Activated naive CD4-positive, alpha-beta T cell treated with anti-CD3 and anti-CD28 coated beads for 36 hours (primary cell): ENCODE measurements at regions not wholly inside any gene's neighbourhood (a gene's known extent, or its start where the extent isn't known, plus 50 kb on each side); places are given as distances from the start of the nearest gene placed in this dataset.
"Not testable (repeated sequence)": the region's sequence is repeated elsewhere in the genome, so short reads cannot be mapped to it uniquely, and the experiment has no call there.

ENCODE experiments used
- CTCF ChIA-PET: fragments of 350-600 bp; sonication (Branson Sonifier 250); formaldehyde crosslinking; loops from one replicate; lab custom pipeline; 2021; ENCODE audit warnings: antibody characterized with exemption; lab: Charles Lee
- DNase-seq: peaks from one replicate; pipeline ENCODE4 v3.0.0-alpha.2; 2020
- H3K27ac Mint-ChIP-seq: one replicate; pipeline ENCODE4 v1.8.0; 2021; ENCODE audit warnings: mild to moderate bottlenecking, mixed read lengths
- H3K27me3 Mint-ChIP-seq: one replicate; pipeline ENCODE4 v1.8.0; 2021; ENCODE audit warnings: low read depth, mixed read lengths
- H3K36me3 Mint-ChIP-seq: one replicate; pipeline ENCODE4 v1.8.0; 2021; ENCODE audit warnings: low read depth, mixed read lengths
- H3K4me1 Mint-ChIP-seq: one replicate; pipeline ENCODE4 v1.8.0; 2021; ENCODE audit warnings: low read depth, mixed read lengths
- H3K4me3 Mint-ChIP-seq: one replicate; pipeline ENCODE4 v1.8.0; 2021; ENCODE audit warnings: mild to moderate bottlenecking, moderate library complexity, mixed read lengths
- H3K9me3 Mint-ChIP-seq: one replicate; pipeline ENCODE4 v1.8.0; 2021; ENCODE audit warnings: mixed read lengths
- intact Hi-C: fragments of 100-400 bp; cut with micrococcal nuclease; formaldehyde crosslinking; loops from one replicate; pipeline ENCODE4 v1.15.1; 2023

GRCh38 chr12:113723631-113724030, 242.5 kb downstream of the RBM19 start:
- Mint-ChIP-seq H3K4me3 (no peak overlapping the region), H3K27me3 (no peaks in the 10 kb centered on the region), H3K27ac (no peak overlapping the region), H3K4me1 (no peaks in the 10 kb centered on the region), H3K36me3 (no peaks in the 10 kb centered on the region), H3K9me3 (peaks cover 1% of the 10 kb centered on the region)
- DNase-seq, result no peak
- CTCF ChIA-PET, result no interaction called here
- intact Hi-C loops, result no loop called here

DNA sequence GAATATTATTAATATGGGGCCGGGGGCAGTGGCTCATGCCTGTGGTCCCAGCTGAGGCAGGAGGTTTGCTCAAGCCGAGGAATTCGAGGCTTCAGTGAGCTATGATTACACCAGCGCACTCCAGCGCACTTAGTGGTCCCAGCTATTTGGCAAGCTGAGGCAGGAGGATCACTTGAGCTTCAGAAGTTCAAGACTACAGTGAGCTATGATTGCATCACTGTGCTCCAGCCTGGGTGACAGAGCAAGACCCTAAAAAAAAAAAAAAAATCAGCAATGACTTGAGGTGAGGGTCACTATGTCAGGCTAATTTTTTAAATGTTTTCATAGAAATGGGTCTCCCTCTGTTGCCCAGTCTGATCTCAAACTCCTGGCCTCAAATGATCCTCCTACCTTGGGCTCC, 243.4 kb downstream of the RBM19 start:
- Mint-ChIP-seq H3K4me3 (no peak overlapping the region), H3K27me3 (peaks cover 3% of the 10 kb centered on the region), H3K4me1 (no peaks in the 10 kb centered on the region), H3K36me3 (no peaks in the 10 kb centered on the region), H3K27ac (no peak overlapping the region), H3K9me3 (peaks cover 1% of the 10 kb centered on the region)
- DNase-seq, result no peak
- CTCF ChIA-PET, result interaction anchor here (0.6 kb wide), 1 partner anchor 243 kb away, joined by 3 read pairs; no protein-coding TSS in a partner anchor
- intact Hi-C loops, result no loop called here

DNA sequence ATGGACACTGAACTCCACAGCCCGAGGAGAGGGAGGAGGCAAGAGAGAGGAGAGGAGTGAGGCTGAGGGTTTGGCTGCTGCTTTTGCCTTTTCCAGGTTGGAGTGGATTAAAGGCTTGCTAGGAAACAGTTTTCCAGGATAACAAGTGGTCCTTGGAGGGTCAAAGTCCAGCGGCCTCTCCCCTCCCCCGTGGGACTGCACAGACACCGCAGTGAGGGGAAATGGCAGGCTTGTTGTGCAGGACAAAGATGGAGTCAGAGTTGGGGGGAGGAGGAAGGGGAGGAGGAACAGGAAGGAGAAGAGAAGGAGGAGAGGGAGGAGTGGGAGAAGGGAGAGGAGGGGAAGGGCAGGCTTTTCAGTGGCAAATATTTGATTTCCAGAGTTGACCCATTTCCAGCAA, 245.5 kb downstream of the RBM19 start:
- Mint-ChIP-seq H3K4me1 (no peaks in the 10 kb centered on the region), H3K27ac (no peak overlapping the region), H3K9me3 (no peaks in the 10 kb centered on the region), H3K36me3 (no peaks in the 10 kb centered on the region), H3K27me3 (peaks cover 3% of the 10 kb centered on the region), H3K4me3 (no peak overlapping the region)
- DNase-seq, result no peak
- CTCF ChIA-PET, result no interaction called here
- intact Hi-C loops, result no loop called here

DNA sequence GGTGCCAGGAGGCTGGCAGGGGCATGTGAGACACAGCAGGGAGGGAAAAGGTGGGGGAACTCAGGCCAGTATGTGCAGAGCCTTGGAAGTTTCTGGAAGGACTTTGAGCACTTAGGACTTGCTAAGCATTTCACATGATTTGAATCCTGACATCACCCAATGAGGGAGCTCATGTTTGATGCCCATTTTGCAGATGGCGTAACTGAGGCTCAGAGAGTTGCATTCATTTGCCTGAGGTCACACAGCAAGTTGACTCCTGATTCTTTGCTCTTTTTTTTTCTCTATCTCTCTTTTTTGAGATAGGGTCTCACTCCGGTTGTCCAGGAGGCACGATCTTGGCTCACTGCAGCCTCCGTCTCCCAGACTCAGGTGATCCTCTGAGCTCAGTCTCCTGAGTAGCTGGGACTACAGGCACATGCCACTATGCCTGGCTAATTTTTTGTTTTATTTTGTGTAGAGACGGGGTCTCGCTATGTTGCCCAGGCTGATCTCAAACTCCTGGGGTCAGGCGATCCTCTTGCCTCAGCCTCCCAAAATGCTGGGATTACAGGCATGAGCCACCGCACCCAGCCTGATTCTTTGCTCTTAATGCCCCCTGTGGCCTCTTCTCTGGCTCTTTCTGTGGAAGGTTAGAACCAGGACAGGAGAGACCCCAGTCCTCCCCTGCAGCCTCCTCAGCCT, 246.1 kb downstream of the RBM19 start:
- H3K36me3 Mint-ChIP-seq, result no peaks in the 10 kb centered on the region

GRCh38 chr12:113713156-113713555, 241.5 kb upstream of the LHX5 start:
- Mint-ChIP-seq H3K4me1 (no peaks in the 10 kb centered on the region), H3K9me3 (peaks cover 3% of the 10 kb centered on the region), H3K36me3 (no peaks in the 10 kb centered on the region), H3K27me3 (peaks cover 8% of the 10 kb centered on the region), H3K27ac (no peak overlapping the region), H3K4me3 (no peak overlapping the region)
- CTCF ChIA-PET, result no interaction called here
- DNase-seq, result no peak
- intact Hi-C loops, result no loop called here

More for the DNA sequence above, 246.1 kb downstream of the RBM19 start:
- no peaks in the 10 kb centered on the region for H3K9me3 Mint-ChIP-seq
- H3K27ac Mint-ChIP-seq, result no peak overlapping the region
- H3K4me3 Mint-ChIP-seq, result no peak overlapping the region
- peaks cover 3% of the 10 kb centered on the region for H3K27me3 Mint-ChIP-seq
- CTCF ChIA-PET, result interaction anchor here (0.6 kb wide), 1 partner anchor 795 kb away, joined by 3 read pairs; no protein-coding TSS in a partner anchor
- DNase-seq, result no peak
- intact Hi-C loops, result no loop called here
- H3K4me1 Mint-ChIP-seq, result no peaks in the 10 kb centered on the region

GRCh38 chr12:113712481-113712880, 240.8 kb upstream of the LHX5 start:
- Mint-ChIP-seq H3K36me3 (no peaks in the 10 kb centered on the region), H3K9me3 (peaks cover 3% of the 10 kb centered on the region), H3K27me3 (peaks cover 10% of the 10 kb centered on the region), H3K27ac (no peak overlapping the region), H3K4me1 (no peaks in the 10 kb centered on the region), H3K4me3 (no peak overlapping the region)
- CTCF ChIA-PET, result no interaction called here
- DNase-seq, result no peak
- intact Hi-C loops, result no loop called here

- Mint-ChIP-seq H3K4me3 (no peak overlapping the region), H3K27ac (no peak overlapping the region), H3K27me3 (peaks cover 17% of the 10 kb centered on the region), H3K9me3 (peaks cover 3% of the 10 kb centered on the region), H3K36me3 (no peaks in the 10 kb centered on the region), H3K4me1 (no peaks in the 10 kb centered on the region)
- CTCF ChIA-PET, result no interaction called here
- DNase-seq, result no peak
- intact Hi-C loops, result no loop called here
These were observed 238.5 kb upstream of the LHX5 start for GRCh38 chr12:113710216-113710615.

DNA sequence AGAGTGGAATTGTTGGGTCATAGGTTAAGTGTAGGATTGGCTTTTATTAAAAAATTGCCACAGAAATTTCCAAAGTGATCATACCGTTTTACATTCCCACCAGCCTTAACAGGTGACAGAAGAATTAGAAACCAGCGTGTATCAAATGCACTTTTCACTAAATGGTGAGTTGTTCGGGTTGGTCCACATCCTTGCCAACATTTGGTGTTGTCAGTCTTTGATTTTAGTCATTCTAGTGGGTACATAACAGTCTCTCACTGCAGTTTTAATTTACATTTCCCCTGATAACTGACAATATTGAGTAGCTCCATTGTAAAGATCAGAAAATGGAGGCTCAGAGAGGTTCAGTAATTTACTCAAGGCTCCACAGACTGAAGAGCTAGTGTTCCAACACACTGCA, 237.8 kb upstream of the LHX5 start:
- peaks cover 3% of the 10 kb centered on the region for H3K9me3 Mint-ChIP-seq
- intact Hi-C loops, result no loop called here
- no peak for DNase-seq
- H3K27me3 Mint-ChIP-seq, result peaks cover 17% of the 10 kb centered on the region
- CTCF ChIA-PET, result no interaction called here
- no peak overlapping the region for H3K27ac Mint-ChIP-seq
- H3K4me3 Mint-ChIP-seq, result no peak overlapping the region
- H3K36me3 Mint-ChIP-seq, result no peaks in the 10 kb centered on the region
- H3K4me1 Mint-ChIP-seq, result no peaks in the 10 kb centered on the region

DNA sequence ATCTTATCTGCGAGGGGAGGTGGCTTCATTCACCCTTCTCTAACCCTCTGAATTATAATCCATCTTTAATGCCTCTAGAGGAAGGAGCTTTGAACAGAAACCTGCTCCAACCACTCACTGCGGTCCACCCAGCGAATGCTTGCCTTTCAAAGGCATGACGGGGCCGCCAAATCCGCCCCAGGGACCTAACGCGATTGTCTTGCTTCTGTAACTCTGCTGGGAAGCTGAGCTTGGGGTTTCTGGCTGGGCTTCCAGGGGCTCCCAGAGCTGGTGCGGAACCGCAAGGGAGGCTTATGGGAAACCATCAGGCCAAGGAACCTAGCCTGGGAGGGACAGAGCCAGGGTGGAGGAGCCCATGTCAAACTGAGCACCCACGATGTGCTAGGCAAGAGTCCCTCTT, 231.2 kb upstream of the LHX5 start:
- CTCF ChIA-PET, result no interaction called here
- no peak for DNase-seq
- H3K4me1 Mint-ChIP-seq, result no peaks in the 10 kb centered on the region
- no peak overlapping the region for H3K27ac Mint-ChIP-seq
- intact Hi-C loops, result no loop called here
- no peaks in the 10 kb centered on the region for H3K36me3 Mint-ChIP-seq
- peaks cover 22% of the 10 kb centered on the region for H3K27me3 Mint-ChIP-seq
- H3K9me3 Mint-ChIP-seq, result no peaks in the 10 kb centered on the region
- no peak overlapping the region for H3K4me3 Mint-ChIP-seq

DNA sequence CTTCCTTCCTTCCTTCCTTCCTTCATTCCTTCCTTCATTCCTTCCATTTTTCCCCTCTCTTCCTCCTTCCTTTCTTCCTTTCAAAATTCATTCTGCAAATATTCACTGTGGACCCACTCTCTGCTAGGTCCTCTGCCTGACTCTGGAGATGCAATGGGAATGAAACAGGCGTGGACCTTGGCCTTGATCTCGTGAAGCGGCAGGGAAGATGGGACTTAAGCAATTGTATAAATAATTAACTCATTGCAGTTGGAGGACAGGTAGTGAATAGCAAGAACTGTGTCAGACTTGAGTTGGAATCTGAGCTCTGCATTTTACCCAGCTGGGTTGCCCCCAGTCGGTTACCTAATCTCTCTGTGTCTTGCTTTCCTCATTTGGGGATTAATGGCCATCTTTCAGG, 230.6 kb upstream of the LHX5 start:
- CTCF ChIA-PET, result no interaction called here
- Mint-ChIP-seq H3K27ac (no peak overlapping the region), H3K27me3 (peaks cover 19% of the 10 kb centered on the region), H3K4me3 (no peak overlapping the region), H3K9me3 (no peaks in the 10 kb centered on the region), H3K4me1 (no peaks in the 10 kb centered on the region), H3K36me3 (no peaks in the 10 kb centered on the region)
- no peak for DNase-seq
- intact Hi-C loops, result no loop called here

- H3K4me3 Mint-ChIP-seq, result no peak overlapping the region
- no peak overlapping the region for H3K27ac Mint-ChIP-seq
- H3K4me1 Mint-ChIP-seq, result no peaks in the 10 kb centered on the region
- no peaks in the 10 kb centered on the region for H3K9me3 Mint-ChIP-seq
- CTCF ChIA-PET, result no interaction called here
- intact Hi-C loops, result no loop called here
- DNase-seq, result no peak
- H3K27me3 Mint-ChIP-seq, result peaks cover 18% of the 10 kb centered on the region
- no peaks in the 10 kb centered on the region for H3K36me3 Mint-ChIP-seq
These were observed 229.3 kb upstream of the LHX5 start for GRCh38 chr12:113700943-113701342.

- intact Hi-C loops, H3K36me3 Mint-ChIP-seq, CTCF ChIA-PET, DNase-seq, H3K27ac Mint-ChIP-seq, H3K4me3 Mint-ChIP-seq, H3K9me3 Mint-ChIP-seq, H3K4me1 Mint-ChIP-seq: not testable (repeated sequence)
- peaks cover 12% of the 10 kb centered on the region for H3K27me3 Mint-ChIP-seq
These were observed 228.3 kb upstream of the LHX5 start for GRCh38 chr12:113699984-113700383.

- H3K4me3 Mint-ChIP-seq, result no peak overlapping the region
- H3K27ac Mint-ChIP-seq, result no peak overlapping the region
- peaks cover 10% of the 10 kb centered on the region for H3K27me3 Mint-ChIP-seq
- no peaks in the 10 kb centered on the region for H3K36me3 Mint-ChIP-seq
- no peaks in the 10 kb centered on the region for H3K4me1 Mint-ChIP-seq
- intact Hi-C loops, result no loop called here
- no peaks in the 10 kb centered on the region for H3K9me3 Mint-ChIP-seq
- CTCF ChIA-PET, result no interaction called here
- no peak for DNase-seq
These were observed 226.8 kb upstream of the LHX5 start for GRCh38 chr12:113698510-113698858.
